K562 (cell line): ENCODE measurements at regions not wholly inside any gene's neighbourhood (a gene's known extent, or its start where the extent isn't known, plus 50 kb on each side); places are given as distances from the start of the nearest gene placed in this dataset.

Experiments
- ELK3 ChIP-seq: fragments of 450-650 bp; formaldehyde crosslinking; IDR thresholded peaks from 2 replicates; pipeline ENCODE4 v1.4.0; 2020; ENCODE audit warnings: mild to moderate bottlenecking
- FOXK1 ChIP-seq: sonication (generic); formaldehyde crosslinking; IDR thresholded peaks from 2 replicates; pipeline ENCODE4 v1.8.0; 2022; ENCODE audit warnings: missing genetic modification reagents, mild to moderate bottlenecking, borderline replicate concordance
- PBX2 ChIP-seq, 2 experiments: IDR thresholded peaks in 1 of 2; conservative IDR thresholded peaks in 1 of 2; 2 replicates each; pipeline ENCODE4 v1.6.1; 2016; ENCODE audit warnings: low read depth in 2 of 2, mild to moderate bottlenecking in 1 of 2, missing compliant biosample characterization in 1 of 2, missing genetic modification characterization in 1 of 2, moderate library complexity in 1 of 2
- POLR2AphosphoS2 ChIP-seq: IDR thresholded peaks from 2 replicates; pipeline ENCODE4 v1.6.1; 2012; ENCODE audit warnings: low read length, improper control_type of control experiment
- PREB ChIP-seq: sonication (generic); formaldehyde crosslinking; IDR thresholded peaks from 2 replicates; pipeline ENCODE4 v1.8.1; 2023; ENCODE audit warnings: mild to moderate bottlenecking, missing genetic modification reagents
- SFPQ ChIP-seq: fragments of 200-400 bp; formaldehyde crosslinking; IDR thresholded peaks from 2 replicates; pipeline ENCODE4 v1.6.1; 2017; ENCODE audit warnings: mild to moderate bottlenecking, low read depth, low read length, moderate library complexity
- SMAD1 ChIP-seq: fragments of 150-350 bp; IDR thresholded peaks from 2 replicates; pipeline ENCODE4 v1.6.1; 2014; ENCODE audit warnings: low read length, low read depth; ENCODE audit not compliant: partially characterized antibody
- TCF7L2 ChIP-seq: fragments of 150-350 bp; IDR thresholded peaks from 2 replicates; pipeline ENCODE4 v1.6.1; 2016; ENCODE audit warnings: low read depth, mild to moderate bottlenecking, low read length, moderate library complexity
- ZNF639 ChIP-seq, 2 experiments: fragments of 200-800 bp in 1 of 2; sonication (Bioruptor generic) in 1 of 2; sonication (generic) in 1 of 2; formaldehyde crosslinking in 1 of 2; IDR thresholded peaks in 1 of 2; conservative IDR thresholded peaks in 1 of 2; 2 replicates each; pipeline versions ENCODE4 v1.5.0 to v1.6.1; 2016 to 2020; ENCODE audit warnings: missing compliant biosample characterization in 1 of 2, missing genetic modification characterization in 1 of 2, missing genetic modification reagents in 1 of 2

- TF ChIP-seq FOXK1 (CRISPR knock-in tag) (no peak), ELK3 (CRISPR knock-in tag) (no peak), POLR2AphosphoS2 (no peak), ZNF639 (CRISPR knock-in tag; conservative IDR thresholded peaks at IDR 0.05 in 1 of 2, IDR thresholded peaks at IDR 0.05 in 1 of 2) (no peak), TCF7L2 (no peak), PREB (no peak), PBX2 (CRISPR knock-in tag; IDR thresholded peaks at IDR 0.05; ENCODE audit: low read depth) (no peak), PBX2 (tag; conservative IDR thresholded peaks at IDR 0.05; ENCODE audit: low read depth) (no peak), SMAD1 (no peak), SFPQ (no peak)
Measured at GRCh38 chr6:137283940-137284810, 65.0 kb upstream of the IFNGR1 start.
